ELR (cell line): ENCODE measurements at regions not wholly inside any gene's neighbourhood (a gene's known extent, or its start where the extent isn't known, plus 50 kb on each side); places are given as distances from the start of the nearest gene placed in this dataset.

ENCODE experiments used
- DNase-seq: peaks from one replicate; pipeline ENCODE4 v3.0.0-alpha.2; 2015; ENCODE audit warnings: low read depth

GRCh38 chr4:4693258-4693657, 151.4 kb upstream of the STX18 start:
- peak; percentile 46 for DNase-seq

GRCh38 chr4:4690854-4691253, 149.0 kb upstream of the STX18 start:
- DNase-seq = no peak

- no peak for DNase-seq
These were observed 148.0 kb upstream of the STX18 start for GRCh38 chr4:4689694-4690440.

- DNase-seq = no peak
These were observed 146.3 kb upstream of the STX18 start for GRCh38 chr4:4687935-4688727.

- DNase-seq = no peak
These were observed 145.3 kb upstream of the STX18 start for GRCh38 chr4:4687100-4687499.

GRCh38 chr4:4685810-4686795, 144.3 kb upstream of the STX18 start:
- DNase-seq = no peak

GRCh38 chr4:4681653-4682052, 139.8 kb upstream of the STX18 start:
- no peak for DNase-seq

- no peak for DNase-seq
These were observed 138.9 kb upstream of the STX18 start for GRCh38 chr4:4680758-4681157.

- DNase-seq = no peak
These were observed 138.4 kb upstream of the STX18 start for GRCh38 chr4:4680243-4680642.

- DNase-seq = peak; percentile 41
These were observed 136.0 kb upstream of the STX18 start for GRCh38 chr4:4677556-4678522.

GRCh38 chr4:4675641-4676040, 133.8 kb upstream of the STX18 start:
- no peak for DNase-seq

- no peak for DNase-seq
These were observed 133.3 kb upstream of the STX18 start for GRCh38 chr4:4675051-4675581.

- peak; percentile 79 for DNase-seq
These were observed 131.2 kb upstream of the STX18 start for GRCh38 chr4:4673070-4673469.

- no peak for DNase-seq
These were observed 130.6 kb upstream of the STX18 start for GRCh38 chr4:4672402-4672801.

- DNase-seq = no peak
These were observed 130.0 kb upstream of the STX18 start for GRCh38 chr4:4671774-4672349.

- DNase-seq = no peak
These were observed 129.0 kb upstream of the STX18 start for GRCh38 chr4:4670869-4671268.

- DNase-seq = no peak
These were observed 126.7 kb upstream of the STX18 start for GRCh38 chr4:4668355-4669210.

- no peak for DNase-seq
These were observed 125.8 kb upstream of the STX18 start for GRCh38 chr4:4667622-4668081.
